OCI-LY3 (cell line): ENCODE measurements at regions not wholly inside any gene's neighbourhood (a gene's known extent, or its start where the extent isn't known, plus 50 kb on each side); places are given as distances from the start of the nearest gene placed in this dataset.

Source experiments
- CTCF ChIP-seq: fragments of 200-600, 300-600 bp; sonication (generic); IDR thresholded peaks from 2 replicates; pipeline ENCODE4 v1.5.1; 2014; ENCODE audit warnings: antibody characterized with exemption, low read length, low read depth
- EZH2phosphoT487 ChIP-seq: fragments of 200-600 bp; shearing (Covaris generic); IDR thresholded peaks from 2 replicates; pipeline ENCODE4 v1.6.1; 2018; ENCODE audit warnings: antibody characterized with exemption, mixed run types, low read depth

- TF ChIP-seq CTCF (no peak), EZH2phosphoT487 (no peak)
Observed at GRCh38 chr6:169903122-169903521, 151.7 kb downstream of the ERMARD start.
